Left renal cortex interstitium (tissue), 4 donors: ENCODE measurements at regions not wholly inside any gene's neighbourhood (a gene's known extent, or its start where the extent isn't known, plus 50 kb on each side); places are given as distances from the start of the nearest gene placed in this dataset.

Source experiments
- DNase-seq, 4 donors: peaks; one replicate each; pipeline ENCODE4 v3.0.0-alpha.2; 2013; ENCODE audit warnings: low read depth in 4 of 4, low spot score in 2 of 4, missing footprints in 1 of 4

GRCh38 chr4:156193106-156193505 lies 239.4 kb upstream of the CTSO start:
- no peak for DNase-seq

GRCh38 chr4:156192033-156192432 lies 238.4 kb upstream of the CTSO start:
- DNase-seq = no peak

GRCh38 chr4:156191044-156191781 lies 237.5 kb upstream of the CTSO start:
- DNase-seq = no peak

GRCh38 chr4:156190615-156191014 lies 236.9 kb upstream of the CTSO start:
- DNase-seq = no peak

GRCh38 chr4:156188596-156188995 lies 234.9 kb upstream of the CTSO start:
- DNase-seq = no peak

GRCh38 chr4:156186111-156186510 lies 232.4 kb upstream of the CTSO start:
- DNase-seq = no peak

- no peak for DNase-seq
Measured at GRCh38 chr4:156185514-156186055, 231.9 kb upstream of the CTSO start.

- DNase-seq = no peak
Measured at GRCh38 chr4:156182269-156182668, 228.6 kb upstream of the CTSO start.

GRCh38 chr4:156177941-156178340 lies 224.3 kb upstream of the CTSO start:
- DNase-seq = no peak

GRCh38 chr4:156176896-156177295 lies 223.2 kb upstream of the CTSO start:
- no peak for DNase-seq

- no peak for DNase-seq
Measured at GRCh38 chr4:156173937-156174336, 220.3 kb upstream of the CTSO start.

GRCh38 chr4:156173486-156173885 lies 219.8 kb upstream of the CTSO start:
- DNase-seq = no peak

GRCh38 chr4:156169861-156170260 lies 216.2 kb upstream of the CTSO start:
- no peak for DNase-seq

- no peak for DNase-seq
Measured at GRCh38 chr4:156169011-156169410, 215.3 kb upstream of the CTSO start.

- no peak for DNase-seq
Measured at GRCh38 chr4:156168288-156168687, 214.6 kb upstream of the CTSO start.

- DNase-seq = no peak
Measured at GRCh38 chr4:156158747-156159146, 205.1 kb upstream of the CTSO start.

GRCh38 chr4:156154978-156155377 lies 201.3 kb upstream of the CTSO start:
- no peak for DNase-seq

- DNase-seq = no peak
Measured at GRCh38 chr4:156146571-156146970, 192.9 kb upstream of the CTSO start.

GRCh38 chr4:156144961-156145360 lies 191.3 kb upstream of the CTSO start:
- no peak for DNase-seq

GRCh38 chr4:156138781-156139280 lies 185.2 kb upstream of the CTSO start:
- no peak for DNase-seq

GRCh38 chr4:156137679-156138473 lies 184.2 kb upstream of the CTSO start:
- DNase-seq = no peak

- no peak for DNase-seq
Measured at GRCh38 chr4:156132196-156132595, 178.5 kb upstream of the CTSO start.
